Stimulated activated CD4-positive, alpha-beta T cell treated with anti-CD3 and anti-CD28 coated beads, Interleukin-1b, Interleukin-23, amount 100 ng/mL, for 4 hours (primary cell): ENCODE measurements at regions not wholly inside any gene's neighbourhood (a gene's known extent, or its start where the extent isn't known, plus 50 kb on each side); places are given as distances from the start of the nearest gene placed in this dataset.

ENCODE experiments used
- DNase-seq, 2 donors: peaks; one replicate each; pipeline ENCODE4 v3.0.0-alpha.2; 2020; ENCODE audit warnings: low read depth in 2 of 2

DNA sequence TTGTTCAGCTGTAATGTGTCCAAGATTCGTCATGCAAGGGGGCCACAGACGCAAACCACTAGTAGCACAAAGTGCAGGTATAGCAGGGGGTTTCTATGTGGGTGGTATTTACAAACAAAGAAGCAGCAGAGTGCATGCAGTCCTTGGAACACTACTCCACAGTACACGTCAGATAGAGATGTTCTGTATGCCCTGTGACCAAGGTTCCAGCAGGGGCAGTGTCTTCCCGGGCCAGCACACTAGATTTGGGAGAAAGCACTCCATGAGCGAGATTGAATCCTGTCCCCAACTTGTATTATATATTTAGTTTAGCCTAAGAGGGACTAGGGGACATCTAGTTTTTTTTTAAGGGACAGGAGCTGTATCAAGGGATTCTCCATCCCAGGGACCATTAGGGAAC lies 54.4 kb upstream of the ESX1 start:
- DNase-seq, result no peak

DNA sequence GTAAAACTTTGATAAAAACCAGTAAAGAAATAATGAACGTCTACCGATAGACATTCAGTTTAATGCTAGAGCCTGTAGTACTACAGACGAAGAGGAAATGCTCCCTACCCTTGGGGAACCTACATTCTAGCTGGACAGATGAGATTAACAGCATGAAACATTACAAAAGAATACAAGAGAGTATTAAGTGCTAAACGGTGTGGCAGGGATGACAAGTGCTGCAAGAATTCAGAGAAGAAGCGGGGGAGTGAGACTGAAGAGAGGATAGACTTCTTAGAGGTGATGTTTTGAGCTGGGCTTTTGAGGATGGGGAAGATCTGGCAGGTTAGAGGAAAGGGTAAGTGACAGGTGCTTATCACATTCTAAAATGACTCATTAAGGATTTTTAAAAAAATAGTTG lies 52.6 kb upstream of the ESX1 start:
- no peak for DNase-seq

DNA sequence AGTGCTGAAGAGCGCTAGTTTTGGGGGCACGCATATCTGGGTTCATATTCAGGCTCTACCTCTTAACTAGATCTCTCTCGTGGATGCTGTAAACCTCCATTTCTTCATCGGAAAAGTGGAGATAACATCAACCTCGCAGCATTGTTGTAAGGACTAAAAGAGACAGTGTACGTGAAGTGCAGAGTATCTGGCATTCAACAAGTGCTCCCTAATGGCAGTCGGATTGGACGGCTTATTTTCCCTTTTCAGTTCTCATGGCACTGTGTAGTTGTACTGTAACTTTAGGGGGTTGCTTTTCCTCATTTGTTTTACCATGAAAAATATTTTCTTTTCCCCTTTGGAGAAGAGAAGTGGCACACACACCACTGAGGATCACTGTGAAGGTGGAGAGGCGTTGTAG lies 51.4 kb upstream of the ESX1 start:
- DNase-seq, result no peak
